ENCODE measurements at regions not wholly inside any gene's neighbourhood (a gene's known extent, or its start where the extent isn't known, plus 50 kb on each side); places are given as distances from the start of the nearest gene placed in this dataset.

GRCh38 chr3:62995119-62995518, 119.9 kb upstream of the CADPS start:
- Histone ChIP-seq H3K9ac (ENCODE audit: low read length in 3 of 3) (no peak overlapping the region), H3K4me3 (ENCODE audit: low read length in 3 of 3) (no peak overlapping the region), H3K27ac (ENCODE audit: low read depth in 2 of 2, low read length in 2 of 2) (no peak overlapping the region), H3K36me3 (ENCODE audit: control insufficient read depth in 2 of 3, insufficient read depth in 3 of 3, low read length in 3 of 3) (no peaks in the 10 kb centered on the region), H3K27me3 (ENCODE audit: control insufficient read depth, insufficient read depth, low read length) (no peaks in the 10 kb centered on the region), H3K9me3 (ENCODE audit: control insufficient read depth in 2 of 3, insufficient read depth in 1 of 3, low read length in 3 of 3) (no peaks in the 10 kb centered on the region), H3K4me1 (ENCODE audit: control insufficient read depth in 2 of 3, insufficient read depth in 2 of 3, low read depth in 1 of 3, low read length in 3 of 3) (no peaks in the 10 kb centered on the region)
- intact Hi-C loops (cut with DNase I) = no loop called here
- FAIRE-seq (no peak), DNase-seq (no peak)
- TF ChIP-seq CTCF (IDR thresholded peaks at IDR 0.05; ENCODE audit: borderline replicate concordance, extremely low read depth, insufficient read depth) = no peak

DNA sequence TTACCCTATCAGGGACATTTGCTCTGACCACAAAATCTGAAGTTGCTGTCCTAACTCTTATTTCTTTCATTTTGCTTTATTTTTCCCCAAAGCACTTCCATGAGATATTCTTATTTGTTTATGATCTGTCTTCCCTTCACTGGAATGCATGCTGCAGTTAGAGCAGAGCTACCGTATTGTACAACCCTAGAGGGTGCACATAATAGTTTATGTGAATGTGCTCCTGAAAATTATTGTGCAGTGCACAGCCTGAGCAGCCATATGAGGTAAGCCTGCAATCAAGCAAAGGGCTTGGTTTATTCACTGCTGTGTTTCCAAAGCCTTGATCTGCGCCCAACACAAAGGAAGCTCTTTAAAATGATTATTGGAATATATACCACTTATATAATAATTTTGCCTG, 120.3 kb upstream of the CADPS start:
- no peak for TF ChIP-seq CTCF (IDR thresholded peaks at IDR 0.05; ENCODE audit: borderline replicate concordance, extremely low read depth, insufficient read depth)
- H3K27ac ChIP-seq (ENCODE audit: low read depth in 2 of 2, low read length in 2 of 2) = no peak overlapping the region
- FAIRE-seq (no peak), DNase-seq (no peak)
- H3K4me1 ChIP-seq (ENCODE audit: control insufficient read depth in 2 of 3, insufficient read depth in 2 of 3, low read depth in 1 of 3, low read length in 3 of 3) = no peaks in the 10 kb centered on the region
- H3K9ac ChIP-seq (ENCODE audit: low read length in 3 of 3) = no peak overlapping the region
- no peaks in the 10 kb centered on the region for H3K9me3 ChIP-seq (ENCODE audit: control insufficient read depth in 2 of 3, insufficient read depth in 1 of 3, low read length in 3 of 3)
- intact Hi-C loops (cut with DNase I) = no loop called here
- no peaks in the 10 kb centered on the region for H3K27me3 ChIP-seq (ENCODE audit: control insufficient read depth, insufficient read depth, low read length)
- H3K36me3 ChIP-seq (ENCODE audit: control insufficient read depth in 2 of 3, insufficient read depth in 3 of 3, low read length in 3 of 3) = no peaks in the 10 kb centered on the region
- no peak overlapping the region for H3K4me3 ChIP-seq (ENCODE audit: low read length in 3 of 3)

DNA sequence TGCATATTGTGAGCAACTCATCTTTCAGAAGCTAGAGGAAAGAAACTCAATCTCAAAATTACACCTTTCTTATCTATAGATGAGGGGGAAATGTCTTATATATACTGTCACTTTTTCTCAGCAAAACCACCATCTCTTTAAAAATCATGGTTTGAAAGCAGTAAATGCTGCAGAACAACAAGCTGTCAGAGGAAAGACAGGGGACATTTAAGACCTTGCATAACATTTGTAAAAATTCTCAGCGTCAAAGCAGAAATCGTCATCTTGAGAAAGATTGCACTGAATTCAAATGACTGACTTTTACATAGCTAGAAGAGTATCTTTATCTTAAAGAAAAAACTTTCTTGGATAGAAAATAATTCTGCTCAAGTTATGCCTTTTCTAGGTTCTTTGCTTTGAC, 122.2 kb upstream of the CADPS start:
- intact Hi-C loops (cut with DNase I) = no loop called here
- no peaks in the 10 kb centered on the region for H3K36me3 ChIP-seq (ENCODE audit: control insufficient read depth in 2 of 3, insufficient read depth in 3 of 3, low read length in 3 of 3)
- no peak for TF ChIP-seq CTCF (IDR thresholded peaks at IDR 0.05; ENCODE audit: borderline replicate concordance, extremely low read depth, insufficient read depth)
- no peak for FAIRE-seq
- H3K4me3 ChIP-seq (ENCODE audit: low read length in 3 of 3) = no peak overlapping the region
- no peaks in the 10 kb centered on the region for H3K4me1 ChIP-seq (ENCODE audit: control insufficient read depth in 2 of 3, insufficient read depth in 2 of 3, low read depth in 1 of 3, low read length in 3 of 3)
- H3K27me3 ChIP-seq (ENCODE audit: control insufficient read depth, insufficient read depth, low read length) = no peaks in the 10 kb centered on the region
- H3K27ac ChIP-seq (ENCODE audit: low read depth in 2 of 2, low read length in 2 of 2) = no peak overlapping the region
- no peak overlapping the region for H3K9ac ChIP-seq (ENCODE audit: low read length in 3 of 3)
- no peaks in the 10 kb centered on the region for H3K9me3 ChIP-seq (ENCODE audit: control insufficient read depth in 2 of 3, insufficient read depth in 1 of 3, low read length in 3 of 3)
- no peak for DNase-seq

DNA sequence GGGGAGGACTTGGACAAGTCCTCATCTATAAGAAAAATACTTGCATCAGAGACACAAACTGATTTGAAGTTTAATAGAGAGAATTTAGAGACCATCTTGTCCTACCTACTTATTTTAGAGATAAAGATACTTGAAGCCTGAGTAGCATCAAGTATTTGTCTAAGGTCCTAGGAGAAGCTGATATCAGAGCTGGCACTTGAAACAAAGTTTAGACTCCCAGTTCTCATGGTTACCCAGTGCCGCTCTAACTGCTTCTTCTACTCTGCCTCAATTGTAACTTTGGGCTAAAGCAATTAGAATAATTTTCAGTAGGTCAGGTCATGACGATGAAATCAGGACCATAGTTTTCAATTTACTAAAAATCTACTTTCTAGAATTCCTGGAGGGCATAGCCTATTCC, 123.9 kb upstream of the CADPS start:
- intact Hi-C loops (cut with DNase I) = no loop called here
- TF ChIP-seq CTCF (IDR thresholded peaks at IDR 0.05; ENCODE audit: borderline replicate concordance, extremely low read depth, insufficient read depth) = no peak
- no peak for DNase-seq
- no peaks in the 10 kb centered on the region for H3K36me3 ChIP-seq (ENCODE audit: control insufficient read depth in 2 of 3, insufficient read depth in 3 of 3, low read length in 3 of 3)
- no peak overlapping the region for H3K9ac ChIP-seq (ENCODE audit: low read length in 3 of 3)
- H3K4me1 ChIP-seq (ENCODE audit: control insufficient read depth in 2 of 3, insufficient read depth in 2 of 3, low read depth in 1 of 3, low read length in 3 of 3) = no peaks in the 10 kb centered on the region
- no peak overlapping the region for H3K27ac ChIP-seq (ENCODE audit: low read depth in 2 of 2, low read length in 2 of 2)
- H3K9me3 ChIP-seq (ENCODE audit: control insufficient read depth in 2 of 3, insufficient read depth in 1 of 3, low read length in 3 of 3) = peaks cover 0 to 7% (median 6%) of the 10 kb centered on the region in 3 donors
- FAIRE-seq = no peak
- no peak overlapping the region for H3K4me3 ChIP-seq (ENCODE audit: low read length in 3 of 3)
- no peaks in the 10 kb centered on the region for H3K27me3 ChIP-seq (ENCODE audit: control insufficient read depth, insufficient read depth, low read length)
